ENCODE measurements at regions not wholly inside any gene's neighbourhood (a gene's known extent, or its start where the extent isn't known, plus 50 kb on each side); places are given as distances from the start of the nearest gene placed in this dataset.

DNA sequence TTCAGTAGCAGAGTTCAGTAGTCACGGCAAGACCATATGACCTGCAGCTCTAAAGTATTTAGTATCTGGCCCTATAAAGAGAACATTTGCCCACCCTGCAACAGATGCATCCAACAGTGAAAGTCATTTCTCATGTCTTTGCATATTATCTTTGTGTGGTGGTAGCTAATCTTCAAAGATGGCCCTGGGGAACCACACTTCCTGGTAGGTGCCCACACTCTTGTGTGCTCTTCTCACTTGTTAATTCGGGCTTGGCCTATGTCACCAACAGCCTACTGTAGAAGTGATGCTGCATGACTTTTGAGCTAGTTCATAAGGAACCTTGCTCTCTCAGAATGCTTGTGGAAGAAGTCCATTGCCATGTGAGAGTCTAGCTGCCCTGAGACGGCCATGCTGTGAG lies 85.6 kb downstream of the MAP1LC3B2 start:
- peaks cover 3% of the 10 kb centered on the region; the same call in 1 of the 2 replicates for H3K27me3 ChIP-seq (ENCODE audit: insufficient read depth, low read length)
- H3K4me1 ChIP-seq (ENCODE audit: insufficient read depth, low read length, severe bottlenecking), result no peaks in the 10 kb centered on the region
- H3K36me3 ChIP-seq (ENCODE audit: insufficient read depth, low read length), result no peaks in the 10 kb centered on the region; the same call in 1 of the 2 replicates
- H3K9me2 ChIP-seq (ENCODE audit: low read depth, low read length), result no peaks in the 10 kb centered on the region
- H2AFZ ChIP-seq (ENCODE audit: low read length), result no peak overlapping the region
- H3K27ac ChIP-seq (ENCODE audit: low read depth, low read length, poor library complexity, severe bottlenecking), result no peak overlapping the region
- no peaks in the 10 kb centered on the region for H3K9me3 ChIP-seq (ENCODE audit: low read length)
- no peaks in the 10 kb centered on the region for H4K20me1 ChIP-seq (ENCODE audit: insufficient read depth, low read length)
- no peak overlapping the region for H3K4me3 ChIP-seq (ENCODE audit: low read depth, low read length, poor library complexity, severe bottlenecking)
- TF ChIP-seq EZH2 (IDR thresholded peaks at IDR 0.05; ENCODE audit: borderline replicate concordance, low read length), result no peak
- no peak for TF ChIP-seq CTCF (IDR thresholded peaks at IDR 0.05; ENCODE audit: low read length)
- H3K9ac ChIP-seq (ENCODE audit: low read length), result no peak overlapping the region
- no peaks in the 10 kb centered on the region for H3K79me2 ChIP-seq (ENCODE audit: insufficient read depth, low read length)
- H3K4me2 ChIP-seq (ENCODE audit: low read length), result no peak overlapping the region
- no peaks in the 10 kb centered on the region for H3F3A ChIP-seq (ENCODE audit: insufficient read depth, low read length)

DNA sequence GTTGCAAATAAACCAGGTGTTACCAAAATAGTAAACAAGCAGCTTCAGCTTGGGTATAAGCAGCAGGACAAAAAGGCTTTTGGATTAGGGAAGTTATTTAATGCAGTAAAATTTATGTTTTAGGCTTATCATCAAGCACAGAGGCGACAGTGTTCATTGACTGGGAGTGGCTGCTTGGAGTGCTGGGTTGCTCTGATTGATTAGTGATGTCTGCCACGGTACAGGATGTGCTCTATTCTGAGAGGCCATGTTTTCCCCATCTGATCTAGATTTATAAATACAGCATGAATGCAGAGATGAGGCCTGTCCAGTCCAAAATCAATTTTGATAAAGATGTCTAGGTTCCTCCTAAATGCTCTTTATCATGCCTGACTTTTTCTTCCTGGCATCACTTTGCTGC lies 83.5 kb downstream of the MAP1LC3B2 start:
- H3K27me3 ChIP-seq (ENCODE audit: insufficient read depth, low read length), result peaks cover 3% of the 10 kb centered on the region; the same call in 1 of the 2 replicates
- H2AFZ ChIP-seq (ENCODE audit: low read length), result no peak overlapping the region
- no peaks in the 10 kb centered on the region for H4K20me1 ChIP-seq (ENCODE audit: insufficient read depth, low read length)

GRCh38 chr12:116642106-116642505 lies 82.9 kb downstream of the MAP1LC3B2 start:
- H3K9ac ChIP-seq (ENCODE audit: low read length), result no peak overlapping the region
- H3K4me1 ChIP-seq (ENCODE audit: insufficient read depth, low read length, severe bottlenecking), result no peaks in the 10 kb centered on the region
- no peak overlapping the region for H3K4me3 ChIP-seq (ENCODE audit: low read depth, low read length, poor library complexity, severe bottlenecking)
- no peaks in the 10 kb centered on the region for H3K9me2 ChIP-seq (ENCODE audit: low read depth, low read length)
- H4K20me1 ChIP-seq (ENCODE audit: insufficient read depth, low read length), result no peaks in the 10 kb centered on the region
- no peaks in the 10 kb centered on the region for H3K79me2 ChIP-seq (ENCODE audit: insufficient read depth, low read length)
- no peak overlapping the region for H3K4me2 ChIP-seq (ENCODE audit: low read length)
- peaks cover 3% of the 10 kb centered on the region; the same call in 1 of the 2 replicates for H3K27me3 ChIP-seq (ENCODE audit: insufficient read depth, low read length)
- no peak overlapping the region for H3K27ac ChIP-seq (ENCODE audit: low read depth, low read length, poor library complexity, severe bottlenecking)
- no peak for TF ChIP-seq CTCF (IDR thresholded peaks at IDR 0.05; ENCODE audit: low read length)
- no peak for TF ChIP-seq EZH2 (IDR thresholded peaks at IDR 0.05; ENCODE audit: borderline replicate concordance, low read length)
- no peak overlapping the region for H2AFZ ChIP-seq (ENCODE audit: low read length)
- no peaks in the 10 kb centered on the region for H3K9me3 ChIP-seq (ENCODE audit: low read length)
- H3K36me3 ChIP-seq (ENCODE audit: insufficient read depth, low read length), result no peaks in the 10 kb centered on the region
- no peaks in the 10 kb centered on the region for H3F3A ChIP-seq (ENCODE audit: insufficient read depth, low read length)

More for the DNA sequence above, 83.5 kb downstream of the MAP1LC3B2 start:
- no peaks in the 10 kb centered on the region for H3K9me2 ChIP-seq (ENCODE audit: low read depth, low read length)
- H3K4me1 ChIP-seq (ENCODE audit: insufficient read depth, low read length, severe bottlenecking), result no peaks in the 10 kb centered on the region
- H3K79me2 ChIP-seq (ENCODE audit: insufficient read depth, low read length), result no peaks in the 10 kb centered on the region
- H3K9ac ChIP-seq (ENCODE audit: low read length), result no peak overlapping the region
- no peaks in the 10 kb centered on the region for H3K9me3 ChIP-seq (ENCODE audit: low read length)
- no peak overlapping the region for H3K4me3 ChIP-seq (ENCODE audit: low read depth, low read length, poor library complexity, severe bottlenecking)
- no peaks in the 10 kb centered on the region for H3K36me3 ChIP-seq (ENCODE audit: insufficient read depth, low read length)
- H3F3A ChIP-seq (ENCODE audit: insufficient read depth, low read length), result no peaks in the 10 kb centered on the region
- TF ChIP-seq EZH2 (IDR thresholded peaks at IDR 0.05; ENCODE audit: borderline replicate concordance, low read length) (no peak), CTCF (IDR thresholded peaks at IDR 0.05; ENCODE audit: low read length) (no peak)
- H3K4me2 ChIP-seq (ENCODE audit: low read length), result no peak overlapping the region
- H3K27ac ChIP-seq (ENCODE audit: low read depth, low read length, poor library complexity, severe bottlenecking), result no peak overlapping the region
